ENCODE measurements at regions not wholly inside any gene's neighbourhood (a gene's known extent, or its start where the extent isn't known, plus 50 kb on each side); places are given as distances from the start of the nearest gene placed in this dataset.
"Not testable (repeated sequence)": the region's sequence is repeated elsewhere in the genome, so short reads cannot be mapped to it uniquely, and the experiment has no call there.

DNA sequence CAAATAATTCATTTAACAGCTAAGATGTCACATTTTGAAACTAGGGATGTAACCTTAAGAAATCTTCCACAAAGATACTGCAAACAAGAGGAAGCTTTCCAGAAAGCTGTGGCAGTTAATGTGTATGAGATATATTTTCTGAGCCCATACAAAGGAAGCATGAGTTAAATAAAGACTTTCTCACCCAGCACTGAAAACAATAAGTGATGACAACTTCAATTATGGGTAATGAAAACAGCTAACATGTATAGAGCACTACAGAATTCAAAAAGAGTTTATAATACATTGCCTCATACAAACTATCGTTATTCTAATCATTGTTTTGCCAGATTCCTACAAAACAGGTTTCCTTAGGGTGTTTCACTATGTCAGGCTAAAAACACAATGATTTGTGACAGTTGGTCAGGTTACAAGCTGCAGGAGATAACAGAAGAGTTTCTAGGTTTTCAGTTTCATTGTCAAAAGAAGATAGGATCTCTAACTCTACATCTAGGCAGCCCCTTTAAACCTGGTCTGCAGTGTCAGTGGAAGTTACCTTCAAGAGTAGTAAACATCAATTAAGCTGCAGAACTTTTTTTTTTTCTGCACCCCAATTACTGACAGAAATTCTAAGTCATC is 618.1 kb upstream of the ADGRL3 start:
- no peak for DNase-seq

DNA sequence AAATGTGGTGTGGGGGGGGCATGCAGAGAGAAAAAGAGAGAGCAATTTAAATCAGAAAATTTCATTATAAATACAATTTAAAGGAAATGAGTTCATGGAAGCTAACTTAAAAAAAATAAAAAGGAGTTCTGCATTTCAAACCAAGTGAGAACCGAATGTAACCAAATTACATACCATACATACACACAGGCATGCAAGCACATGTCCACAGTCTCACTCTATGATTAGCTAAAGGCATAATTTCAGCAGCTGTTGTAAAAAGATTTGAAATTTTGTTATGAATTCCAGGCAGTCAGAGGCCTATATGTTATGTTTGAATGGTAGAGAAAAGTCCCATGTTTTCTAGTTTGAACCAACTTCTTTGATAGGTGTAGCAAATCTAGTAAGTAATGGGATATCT is 611.6 kb upstream of the ADGRL3 start:
- no peak for DNase-seq

DNA sequence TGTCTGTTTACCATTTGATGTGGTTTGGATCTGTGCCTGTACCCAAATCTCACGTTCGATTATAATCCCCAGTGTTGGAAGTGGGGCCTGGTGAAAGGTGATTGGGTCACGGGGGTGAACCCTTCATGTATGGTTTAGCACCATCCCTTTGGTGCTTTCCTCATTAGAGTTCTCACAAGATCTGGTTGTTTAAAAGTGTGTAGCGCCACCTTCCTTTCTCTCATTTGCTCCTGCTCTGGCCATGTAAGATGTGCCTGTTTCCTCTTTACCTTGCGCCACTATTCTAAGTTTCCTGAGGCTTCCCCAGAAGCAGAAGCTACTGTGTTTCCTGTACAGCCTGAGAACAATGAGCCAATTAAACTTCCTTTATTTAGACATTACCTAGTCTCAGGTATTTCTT is 610.7 kb upstream of the ADGRL3 start:
- no peak for DNase-seq

DNA sequence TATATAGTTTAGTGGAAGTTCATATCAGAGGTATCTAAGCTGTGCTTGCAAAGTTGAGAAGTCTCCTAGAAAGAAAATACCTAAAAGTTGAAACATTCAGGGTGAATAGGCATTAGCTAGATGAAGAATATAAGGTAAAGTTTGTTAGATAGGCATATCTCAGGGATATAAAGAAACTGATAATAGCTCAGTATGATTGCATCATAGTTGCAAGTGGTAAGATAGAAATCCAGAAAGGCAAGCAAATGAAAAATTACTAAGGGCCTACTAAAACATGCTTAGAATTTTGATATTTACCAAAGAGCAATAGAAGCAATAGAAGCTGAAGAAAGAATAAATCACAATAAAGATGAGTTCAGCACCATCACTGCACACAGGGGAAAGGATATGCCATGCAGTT is 610.0 kb upstream of the ADGRL3 start:
- DNase-seq: no peak

DNA sequence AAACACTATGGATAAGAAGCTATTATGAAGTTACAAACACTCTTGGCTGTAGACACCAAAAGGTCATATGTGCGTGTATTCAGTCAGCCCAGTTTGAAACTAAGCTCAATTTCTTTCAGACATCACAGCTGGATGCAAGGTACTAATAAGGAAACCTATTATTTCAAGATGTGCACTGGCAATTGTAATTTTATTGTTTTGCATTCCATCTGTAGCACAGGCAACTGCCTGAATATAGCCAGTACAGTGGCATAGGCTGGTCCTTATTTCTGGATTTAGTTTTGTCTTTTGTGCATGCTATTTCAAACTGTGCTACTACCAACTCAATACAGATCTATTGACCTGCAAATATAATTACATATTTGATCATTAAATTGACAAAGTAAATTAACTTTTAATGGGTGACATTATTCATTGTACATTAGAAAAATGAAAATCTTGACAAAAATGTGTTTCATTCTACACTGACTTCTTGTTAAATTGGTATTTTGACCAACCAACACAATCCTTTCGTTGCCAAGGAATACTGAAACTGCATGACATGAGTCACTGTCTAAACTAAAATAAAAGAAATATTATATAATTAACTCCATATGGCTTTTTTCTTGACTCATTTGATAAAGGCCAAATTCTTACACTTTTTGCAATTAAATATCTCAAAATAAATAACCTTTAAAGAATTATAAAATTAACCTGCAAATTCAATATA is 594.3 kb upstream of the ADGRL3 start:
- no peak for DNase-seq

DNA sequence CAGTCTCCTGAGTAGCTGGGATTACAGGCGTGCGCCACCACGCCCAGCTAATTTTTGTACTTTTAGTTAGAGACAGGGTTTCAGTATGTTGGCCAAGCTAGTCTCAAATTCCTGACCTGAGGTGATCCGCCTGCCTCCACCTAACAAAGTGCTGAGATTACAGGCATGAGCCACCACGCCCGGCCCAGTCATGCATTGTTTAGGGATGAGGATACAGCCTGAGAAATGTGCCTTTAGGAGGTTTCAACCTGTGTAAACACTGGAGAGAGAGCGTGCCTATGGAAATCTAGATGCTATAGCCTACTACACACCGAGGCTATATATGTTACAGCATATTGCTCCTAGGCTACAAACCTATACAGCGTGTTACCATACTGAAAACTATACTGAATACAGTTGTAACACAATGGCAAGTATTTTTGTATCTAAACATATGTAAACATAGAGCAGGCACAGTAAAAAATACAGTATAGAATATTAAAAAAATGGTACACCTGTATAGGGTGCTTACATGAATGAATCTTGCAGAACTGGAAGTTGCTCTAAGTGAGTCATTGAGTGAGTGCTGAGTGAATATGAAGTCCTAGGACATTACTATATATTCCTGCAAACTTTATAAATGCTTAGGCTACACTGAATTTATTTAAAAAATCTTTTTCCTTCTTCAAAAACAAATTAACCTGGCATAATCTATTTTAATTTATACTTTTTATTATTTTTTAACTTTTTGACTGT is 588.2 kb upstream of the ADGRL3 start:
- no peak for DNase-seq

DNA sequence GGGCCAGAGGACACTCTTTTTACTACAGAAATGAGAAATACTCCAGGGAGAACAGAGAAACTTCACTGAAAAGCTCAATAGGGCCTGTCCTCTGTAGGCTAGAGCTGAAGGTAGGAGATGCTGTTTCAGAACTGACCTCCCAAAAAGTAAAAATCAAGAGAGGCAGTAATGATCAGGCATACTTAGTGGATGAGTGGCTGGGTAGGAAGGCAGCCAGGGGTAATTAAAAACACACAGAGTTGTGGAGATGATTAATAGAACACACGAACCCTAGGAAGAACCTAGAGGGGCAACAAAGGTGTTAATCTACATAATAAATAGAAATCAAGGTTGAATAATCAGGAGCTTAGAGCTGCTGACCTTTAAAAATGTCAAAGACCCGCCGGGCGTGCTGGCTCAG is 582.4 kb upstream of the ADGRL3 start:
- DNase-seq: no peak

DNA sequence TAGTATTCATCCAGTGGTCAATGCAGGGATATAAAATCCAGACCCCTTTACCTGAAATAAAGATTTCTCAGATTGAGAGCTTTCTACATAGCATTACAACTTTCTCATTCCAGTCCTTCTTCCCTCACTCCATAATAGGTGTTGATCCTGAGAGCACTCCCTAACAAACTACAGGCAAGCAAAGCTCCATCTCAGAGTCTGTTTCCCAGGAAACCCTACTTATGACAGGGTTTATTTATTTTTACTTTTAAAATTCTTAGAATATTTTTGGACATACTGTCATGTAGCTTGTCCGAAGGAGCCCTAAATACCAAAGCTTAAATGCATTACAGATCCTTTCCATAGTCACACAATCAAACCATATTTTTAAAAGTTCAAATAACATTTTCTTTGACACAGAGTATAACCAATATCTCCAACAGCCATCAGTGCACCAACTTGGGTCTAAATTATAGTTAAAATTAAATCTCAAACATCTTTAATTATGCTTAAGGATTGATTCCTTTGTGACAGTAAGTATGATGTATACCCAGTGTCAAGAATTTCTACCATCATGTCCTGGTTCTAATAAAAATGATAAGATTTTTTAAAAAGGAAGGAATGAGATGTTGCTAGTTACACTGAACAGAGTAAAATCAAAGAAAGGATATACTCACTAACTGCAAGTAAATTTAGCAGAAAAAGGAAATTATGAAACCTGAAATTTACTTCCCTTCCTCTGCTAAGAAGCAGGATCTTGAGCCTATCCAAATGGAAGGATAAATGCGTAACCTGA is 580.4 kb upstream of the ADGRL3 start:
- no peak for DNase-seq

DNA sequence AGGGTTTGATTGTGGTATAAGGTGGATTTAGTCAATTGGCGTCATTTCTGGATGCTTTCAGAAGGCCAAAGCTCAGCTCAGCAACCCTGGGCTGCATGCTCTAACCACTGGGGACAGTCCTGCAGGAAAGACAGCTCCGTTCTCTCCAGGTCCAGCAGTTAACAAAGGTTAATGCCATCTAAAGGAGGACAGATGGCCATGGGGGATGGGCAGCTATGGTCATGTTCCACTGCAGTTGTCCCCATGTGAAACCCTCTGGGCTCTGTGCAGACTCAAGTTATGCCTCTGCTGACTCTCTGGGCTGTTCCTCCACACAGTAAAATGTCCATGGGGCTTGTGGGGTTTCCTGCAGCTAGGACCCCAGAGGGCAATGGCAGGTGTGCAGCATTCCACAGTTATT is 562.1 kb upstream of the ADGRL3 start:
- no peak for DNase-seq

DNA sequence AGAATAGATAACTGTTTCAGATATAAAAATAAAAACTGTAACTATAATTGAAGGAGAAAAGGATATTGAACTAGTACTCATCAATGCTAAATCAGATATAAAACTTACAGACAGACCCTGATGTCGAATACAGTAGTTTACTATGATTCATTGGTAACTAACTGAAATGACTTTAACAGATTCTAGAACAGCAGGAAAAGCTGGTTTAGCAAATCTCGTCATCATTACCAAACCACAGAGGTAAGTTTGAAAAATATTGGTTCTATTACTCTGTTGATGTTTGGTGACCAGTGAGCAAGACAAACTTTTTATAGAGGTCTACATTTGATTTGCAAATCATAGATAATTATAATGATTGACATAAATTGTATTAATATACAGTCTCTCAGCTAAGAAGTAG is 551.4 kb upstream of the ADGRL3 start:
- DNase-seq: no peak

DNA sequence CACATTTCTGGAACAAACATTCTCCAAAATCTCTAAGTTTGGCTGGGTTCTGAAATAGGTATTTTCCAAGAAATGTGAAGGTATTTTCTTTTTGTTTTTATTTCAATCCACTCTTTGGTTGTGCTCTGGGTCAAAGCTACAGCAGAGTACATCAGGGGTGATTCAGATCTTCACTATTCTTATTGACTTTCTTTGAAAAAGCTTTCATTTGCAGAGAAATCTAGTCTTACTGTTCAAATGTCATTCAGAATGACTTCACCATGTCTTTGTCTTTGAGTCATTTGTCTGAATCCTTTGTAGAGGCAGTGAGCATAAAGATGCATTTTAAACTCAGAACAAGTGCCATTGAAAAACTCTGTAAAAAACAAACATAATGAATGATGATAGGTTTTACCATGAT is 547.2 kb upstream of the ADGRL3 start:
- DNase-seq: no peak

DNA sequence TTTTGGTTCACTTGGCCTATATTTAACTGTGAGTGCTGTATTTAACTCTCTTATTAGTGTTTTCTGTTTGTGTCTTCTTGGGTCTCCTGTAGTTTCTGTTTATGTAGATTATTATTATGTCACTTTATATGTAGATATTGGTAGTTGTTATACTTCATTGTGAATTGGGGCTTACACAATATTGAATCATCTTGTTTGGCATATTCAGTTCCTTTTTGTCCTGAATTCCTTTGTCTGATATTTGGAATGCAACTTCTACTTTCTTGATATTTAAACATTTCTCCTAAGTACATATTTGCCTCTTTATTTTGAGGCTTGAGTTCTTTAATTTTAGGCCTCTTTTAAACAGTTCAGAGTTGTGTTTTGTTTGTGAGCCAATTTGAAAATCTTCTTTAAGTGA is 544.8 kb upstream of the ADGRL3 start:
- no peak for DNase-seq

DNA sequence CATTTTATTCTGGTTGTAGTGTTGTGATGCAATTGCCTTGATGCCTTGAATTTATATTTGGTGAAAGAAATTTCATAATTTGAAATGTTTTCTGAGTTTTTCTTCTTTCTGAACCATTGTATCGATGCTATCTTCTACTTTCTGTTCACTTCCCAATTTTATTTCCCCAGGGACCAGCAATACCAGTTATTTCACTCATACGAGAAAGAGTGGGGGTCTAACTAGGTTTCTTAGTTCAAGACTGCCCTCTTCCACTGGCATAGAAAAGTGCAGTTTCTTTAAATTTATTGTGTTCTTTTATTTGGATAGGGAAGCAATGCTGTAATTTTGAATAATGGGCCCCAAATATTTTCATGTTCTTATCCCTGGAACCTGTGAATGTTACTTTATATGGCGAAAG is 544.0 kb upstream of the ADGRL3 start:
- DNase-seq: no peak

DNA sequence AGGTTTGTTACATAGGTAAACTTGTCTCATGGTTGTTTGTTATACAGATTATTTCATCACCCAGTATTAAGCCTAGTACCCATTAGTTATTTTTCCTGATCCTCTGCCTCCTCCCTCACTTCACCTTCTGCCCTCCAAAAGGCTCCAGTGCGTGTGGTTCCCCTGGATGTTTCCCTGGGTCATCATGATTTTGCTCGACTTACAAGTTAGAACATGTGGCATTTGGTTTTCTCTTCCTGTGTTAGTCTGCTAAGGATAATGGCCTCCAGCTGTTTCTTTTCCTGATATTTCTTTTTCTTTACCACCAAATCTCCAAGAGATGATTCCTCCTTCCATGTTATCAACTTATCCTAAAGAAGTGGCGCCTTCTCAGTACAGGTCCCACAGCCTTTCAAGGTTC is 543.1 kb upstream of the ADGRL3 start:
- no peak for DNase-seq

DNA sequence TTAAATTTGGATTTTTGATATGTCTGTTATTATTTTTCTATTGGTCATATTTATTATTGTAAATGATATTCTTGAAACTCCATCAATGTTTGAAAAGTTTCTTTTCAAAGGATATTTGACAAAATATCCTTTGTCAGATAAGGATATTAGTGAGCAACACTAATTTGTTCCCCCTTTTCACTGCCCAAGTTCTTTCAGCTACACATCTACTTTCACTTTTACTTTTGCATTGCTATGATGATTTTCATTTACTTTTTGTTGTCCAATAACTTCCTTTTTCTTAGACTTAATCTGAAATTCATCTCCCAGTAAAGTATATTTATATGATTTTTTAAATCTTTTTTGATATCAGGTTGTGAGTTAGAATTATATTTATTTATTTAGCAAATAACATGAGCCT is 542.3 kb upstream of the ADGRL3 start:
- no peak for DNase-seq

DNA sequence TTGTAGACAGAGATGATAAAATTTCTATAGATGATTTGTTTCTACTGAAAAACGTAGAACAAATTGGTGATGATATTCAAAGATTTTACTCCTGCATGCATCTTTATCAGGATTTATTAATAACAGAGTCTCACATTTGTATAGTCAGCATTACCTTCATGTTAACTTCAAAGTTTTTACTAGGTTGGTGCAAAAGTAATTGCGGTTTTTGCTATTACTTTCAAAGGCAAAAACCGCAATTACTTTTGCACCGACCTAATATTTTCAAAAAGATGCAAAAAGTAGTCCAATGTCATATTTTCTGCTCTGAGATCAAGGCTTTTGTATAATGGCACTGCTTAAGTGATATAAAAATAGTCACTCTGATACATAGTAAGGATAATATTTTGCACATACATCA is 536.4 kb upstream of the ADGRL3 start:
- DNase-seq: no peak

DNA sequence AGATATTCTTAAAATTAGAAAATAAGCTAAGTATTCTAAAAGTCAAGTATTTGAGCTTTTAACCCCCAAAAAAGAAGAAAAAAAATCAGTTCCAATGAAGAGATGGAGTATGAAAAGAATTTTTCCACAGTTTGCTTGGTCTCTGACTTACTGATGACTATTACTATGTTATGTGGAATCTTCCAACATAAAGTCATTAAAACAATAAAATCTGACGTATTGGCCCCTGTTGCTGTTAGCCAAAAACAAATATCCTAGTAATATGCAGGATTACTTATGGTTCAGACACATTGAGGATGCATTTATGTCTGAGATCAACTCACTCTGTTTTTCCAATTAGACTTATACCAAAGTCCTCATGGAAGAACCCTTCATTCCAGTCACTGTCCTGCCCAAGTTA is 517.2 kb upstream of the ADGRL3 start:
- DNase-seq: no peak

DNA sequence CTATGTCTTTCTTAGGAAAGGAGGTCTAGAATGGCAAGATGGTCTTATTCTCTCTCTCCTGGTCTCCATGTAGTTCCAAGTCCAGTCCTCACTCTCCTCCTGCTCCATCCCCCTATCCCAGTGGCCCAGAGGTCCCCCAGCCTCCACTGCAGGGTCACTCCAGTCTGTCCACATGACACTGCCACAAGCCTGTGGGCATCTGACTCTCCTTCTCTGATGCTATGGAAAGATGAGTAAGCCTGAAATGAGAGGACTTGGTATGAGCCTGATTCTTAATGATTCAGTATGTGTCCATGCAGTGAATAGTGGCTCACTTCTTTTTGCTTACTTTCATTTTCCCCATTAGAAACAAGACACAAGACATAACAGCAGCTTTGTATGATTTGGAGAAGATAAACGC is 516.8 kb upstream of the ADGRL3 start:
- no peak for DNase-seq

DNA sequence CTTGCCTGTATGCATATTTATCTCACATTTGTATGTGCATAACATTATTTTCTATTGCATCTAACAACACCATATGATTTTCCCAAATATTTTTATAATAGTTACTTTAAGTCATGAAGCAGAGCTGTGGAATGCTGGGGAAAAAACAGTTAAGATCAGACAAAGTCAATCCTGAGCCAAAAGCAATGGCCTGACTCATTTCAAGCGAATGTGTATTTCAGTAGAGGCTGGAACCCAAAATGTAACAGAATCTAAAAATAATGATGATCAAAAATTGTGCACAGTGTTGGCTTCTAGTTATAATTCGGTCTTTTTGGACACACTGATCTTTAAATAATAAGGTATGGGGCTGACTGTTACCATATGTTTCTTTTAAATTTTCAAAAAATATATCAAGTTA is 516.2 kb upstream of the ADGRL3 start:
- DNase-seq: no peak

DNA sequence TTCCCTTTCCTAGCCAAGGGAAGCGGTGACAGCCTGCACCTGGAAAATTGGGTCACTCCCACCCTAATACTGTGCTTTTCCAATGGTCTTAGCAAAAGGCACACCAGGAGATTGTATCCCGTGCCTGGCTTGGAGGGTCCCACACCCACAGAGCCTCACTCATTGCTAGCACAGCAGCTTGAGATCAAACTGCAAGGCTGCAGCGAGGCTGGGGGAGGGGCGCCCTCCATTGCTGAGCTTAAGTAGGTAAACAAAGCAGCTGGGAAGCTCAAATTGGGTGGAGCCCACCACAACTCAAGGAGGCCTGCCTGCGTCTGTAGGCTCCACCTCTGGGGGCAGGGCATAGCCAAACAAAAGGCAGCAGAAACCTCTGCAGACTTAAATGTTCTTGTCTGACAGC is 504.1 kb upstream of the ADGRL3 start:
- DNase-seq: not testable (repeated sequence)

DNA sequence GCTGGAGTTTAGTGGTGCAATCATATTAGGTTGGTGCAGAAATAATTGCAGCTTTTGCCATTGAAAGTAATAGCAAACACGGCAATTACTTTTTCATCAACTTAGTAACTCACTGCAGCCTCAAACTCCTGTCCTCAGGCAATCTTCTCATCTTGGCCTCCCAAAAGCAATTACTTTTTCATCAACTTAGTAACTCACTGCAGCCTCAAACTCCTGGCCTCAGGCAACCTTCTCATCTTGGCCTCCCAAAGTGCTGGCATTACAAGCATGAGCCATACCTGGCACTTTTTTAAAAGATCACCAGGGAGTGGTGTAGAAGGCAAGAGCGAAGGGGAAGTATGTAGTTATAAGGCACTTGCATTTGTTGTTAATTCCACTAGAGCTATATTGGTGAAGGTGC is 491.1 kb upstream of the ADGRL3 start:
- no peak for DNase-seq

DNA sequence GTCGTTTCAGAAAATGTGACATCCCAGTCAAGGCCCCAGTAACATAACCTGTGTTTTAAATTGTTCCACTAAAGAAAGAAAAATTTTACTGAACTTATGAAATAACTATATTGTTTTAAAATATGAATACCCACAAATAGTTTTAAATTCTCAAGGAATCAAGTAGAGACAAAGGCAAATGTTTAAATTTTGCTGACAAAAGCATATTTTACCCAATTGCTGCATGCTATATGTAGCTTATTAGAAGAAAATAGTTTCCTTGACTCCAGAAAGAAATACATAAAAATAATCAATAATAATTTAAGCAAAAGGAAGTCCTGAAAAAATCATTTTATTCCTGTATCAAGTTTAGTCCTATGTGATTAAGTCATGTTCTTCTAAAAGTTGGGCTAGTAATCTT is 481.3 kb upstream of the ADGRL3 start:
- no peak for DNase-seq

DNA sequence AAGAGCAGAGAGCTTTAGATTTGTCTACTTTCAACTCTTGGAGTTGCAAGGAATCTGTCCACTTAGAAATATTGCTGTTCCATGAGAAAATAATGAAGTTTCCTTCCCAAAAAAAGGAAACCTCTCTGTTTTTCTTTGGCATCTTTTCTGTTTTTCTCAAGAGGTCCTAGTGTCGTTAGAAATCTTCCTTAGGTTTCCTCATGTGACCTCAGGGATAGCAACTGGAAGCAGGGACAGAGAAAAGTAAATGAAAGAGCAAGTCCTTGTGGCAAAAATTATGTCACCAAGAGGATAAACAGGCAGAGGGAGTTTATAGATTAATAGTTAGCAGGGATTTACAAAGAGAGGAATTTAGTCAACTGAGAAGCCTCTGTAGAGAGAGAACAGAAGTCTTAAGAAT is 478.4 kb upstream of the ADGRL3 start:
- no peak for DNase-seq

DNA sequence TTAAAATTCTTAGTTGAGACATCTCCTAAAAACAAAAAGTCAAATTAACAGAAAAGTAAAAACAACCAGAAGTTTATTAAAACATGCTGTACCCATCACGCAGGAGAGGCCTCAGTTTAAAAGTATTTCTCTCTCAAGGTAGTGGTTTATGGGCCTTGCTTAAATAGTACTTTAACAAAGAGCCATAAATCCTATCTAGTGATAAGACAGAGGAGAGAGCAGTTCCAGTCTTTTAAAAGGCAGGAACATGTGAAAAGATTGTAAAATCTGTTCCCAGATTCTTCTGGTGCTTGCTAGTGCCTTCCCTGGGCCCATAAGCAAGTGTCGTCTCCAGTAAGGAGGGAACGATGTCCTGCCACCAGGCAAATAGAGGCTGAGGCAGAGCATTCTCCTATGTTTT is 476.3 kb upstream of the ADGRL3 start:
- DNase-seq: no peak

Data from NCI-H1105 (cell line).